ENCODE measurements at regions not wholly inside any gene's neighbourhood (a gene's known extent, or its start where the extent isn't known, plus 50 kb on each side); places are given as distances from the start of the nearest gene placed in this dataset.

- TF ChIP-seq, protein P1, sequence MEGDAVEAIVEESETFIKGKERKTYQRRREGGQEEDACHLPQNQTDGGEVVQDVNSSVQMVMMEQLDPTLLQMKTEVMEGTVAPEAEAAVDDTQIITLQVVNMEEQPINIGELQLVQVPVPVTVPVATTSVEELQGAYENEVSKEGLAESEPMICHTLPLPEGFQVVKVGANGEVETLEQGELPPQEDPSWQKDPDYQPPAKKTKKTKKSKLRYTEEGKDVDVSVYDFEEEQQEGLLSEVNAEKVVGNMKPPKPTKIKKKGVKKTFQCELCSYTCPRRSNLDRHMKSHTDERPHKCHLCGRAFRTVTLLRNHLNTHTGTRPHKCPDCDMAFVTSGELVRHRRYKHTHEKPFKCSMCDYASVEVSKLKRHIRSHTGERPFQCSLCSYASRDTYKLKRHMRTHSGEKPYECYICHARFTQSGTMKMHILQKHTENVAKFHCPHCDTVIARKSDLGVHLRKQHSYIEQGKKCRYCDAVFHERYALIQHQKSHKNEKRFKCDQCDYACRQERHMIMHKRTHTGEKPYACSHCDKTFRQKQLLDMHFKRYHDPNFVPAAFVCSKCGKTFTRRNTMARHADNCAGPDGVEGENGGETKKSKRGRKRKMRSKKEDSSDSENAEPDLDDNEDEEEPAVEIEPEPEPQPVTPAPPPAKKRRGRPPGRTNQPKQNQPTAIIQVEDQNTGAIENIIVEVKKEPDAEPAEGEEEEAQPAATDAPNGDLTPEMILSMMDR (conservative IDR thresholded peaks at IDR 0.05; ENCODE audit: low read depth, low read length): no peak
- TF ChIP-seq EZH2 (IDR thresholded peaks at IDR 0.05; ENCODE audit: borderline replicate concordance, low read depth, low read length, poor library complexity, severe bottlenecking): no peak
Observed at GRCh38 chr5:60330236-60330635, 369.7 kb downstream of the DEPDC1B start.

Data from A673 (cell line).